OCI-LY7 (cell line): ENCODE measurements at regions not wholly inside any gene's neighbourhood (a gene's known extent, or its start where the extent isn't known, plus 50 kb on each side); places are given as distances from the start of the nearest gene placed in this dataset.

Source experiments
- EZH2phosphoT487 ChIP-seq: fragments of 200-600 bp; sonication (generic); IDR thresholded peaks from 2 replicates; pipeline ENCODE4 v1.6.1; 2018; ENCODE audit warnings: low read depth, borderline replicate concordance, mild to moderate bottlenecking, mixed run types, antibody characterized with exemption, low read length, moderate library complexity, mixed read lengths
- TF ChIP-seq, protein P1 (sequence below): fragments of 200-600 bp; sonication (generic); conservative IDR thresholded peaks from 2 replicates; pipeline ENCODE4 v1.5.1; 2014; ENCODE audit warnings: mild to moderate bottlenecking, antibody characterized with exemption, low read length, moderate library complexity, mixed read lengths

DNA sequence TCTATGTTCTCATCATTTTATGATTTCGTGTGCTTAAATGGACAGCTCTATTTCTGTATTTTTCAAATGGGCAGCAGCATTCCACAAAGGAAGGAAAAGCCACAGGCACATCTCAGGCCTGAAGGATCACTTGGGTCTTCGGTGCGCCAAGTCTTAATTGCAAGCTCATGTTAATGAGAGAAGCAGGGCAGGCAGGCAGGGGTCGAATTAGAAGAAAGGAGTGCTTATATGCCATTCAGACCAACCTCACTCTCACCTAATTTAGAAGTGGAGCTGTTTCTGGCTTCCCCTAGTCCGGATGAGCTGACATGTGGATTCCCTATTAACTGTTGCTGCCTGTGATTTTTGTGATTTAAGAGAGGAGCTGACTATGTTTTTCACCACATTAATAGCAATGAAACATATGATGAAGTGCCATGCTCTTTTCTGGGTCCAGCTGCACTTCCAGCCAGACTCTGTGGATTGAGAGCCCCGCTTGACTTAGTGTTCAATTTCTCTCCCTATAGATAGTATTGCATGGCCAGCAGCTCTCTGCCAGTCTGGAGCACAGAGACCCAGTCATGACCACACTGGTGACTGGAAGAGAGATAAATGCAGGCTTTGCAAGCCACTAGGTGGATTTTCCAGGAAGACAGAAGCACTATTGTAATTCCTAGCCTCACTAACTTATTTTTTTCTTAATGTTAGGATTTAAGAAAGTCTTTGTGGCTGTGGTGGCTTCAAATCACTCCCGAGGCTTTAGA is 373.9 kb upstream of the FAT3 start:
- TF ChIP-seq, protein P1, sequence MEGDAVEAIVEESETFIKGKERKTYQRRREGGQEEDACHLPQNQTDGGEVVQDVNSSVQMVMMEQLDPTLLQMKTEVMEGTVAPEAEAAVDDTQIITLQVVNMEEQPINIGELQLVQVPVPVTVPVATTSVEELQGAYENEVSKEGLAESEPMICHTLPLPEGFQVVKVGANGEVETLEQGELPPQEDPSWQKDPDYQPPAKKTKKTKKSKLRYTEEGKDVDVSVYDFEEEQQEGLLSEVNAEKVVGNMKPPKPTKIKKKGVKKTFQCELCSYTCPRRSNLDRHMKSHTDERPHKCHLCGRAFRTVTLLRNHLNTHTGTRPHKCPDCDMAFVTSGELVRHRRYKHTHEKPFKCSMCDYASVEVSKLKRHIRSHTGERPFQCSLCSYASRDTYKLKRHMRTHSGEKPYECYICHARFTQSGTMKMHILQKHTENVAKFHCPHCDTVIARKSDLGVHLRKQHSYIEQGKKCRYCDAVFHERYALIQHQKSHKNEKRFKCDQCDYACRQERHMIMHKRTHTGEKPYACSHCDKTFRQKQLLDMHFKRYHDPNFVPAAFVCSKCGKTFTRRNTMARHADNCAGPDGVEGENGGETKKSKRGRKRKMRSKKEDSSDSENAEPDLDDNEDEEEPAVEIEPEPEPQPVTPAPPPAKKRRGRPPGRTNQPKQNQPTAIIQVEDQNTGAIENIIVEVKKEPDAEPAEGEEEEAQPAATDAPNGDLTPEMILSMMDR, result no peak
- TF ChIP-seq EZH2phosphoT487, result no peak
